Gastrocnemius medialis (tissue), 4 donors: ENCODE measurements at regions not wholly inside any gene's neighbourhood (a gene's known extent, or its start where the extent isn't known, plus 50 kb on each side); places are given as distances from the start of the nearest gene placed in this dataset.
A peak's percentile ranks its signal among the peaks of the same experiment; 100 is the strongest.

ENCODE experiments used
- ATAC-seq, 2 donors: fragments of 150-250 bp; one replicate each; pipeline ENCODE4 v1.9.1; 2016
- DNase-seq, 2 donors: peaks; one replicate each; pipeline ENCODE4 v3.0.0-alpha.2; 2019
- H3K27ac ChIP-seq, 4 donors: fragments of 200-600 bp; sonication (generic); 1 replicate in 1 of 4; 2 replicates in 3 of 4; pipeline ENCODE4 v1.5.1; 2016 to 2018; ENCODE audit warnings: mild to moderate bottlenecking in 2 of 4, moderate library complexity in 1 of 4
- H3K27me3 ChIP-seq, 3 donors: fragments of 200-600 bp; sonication (generic) in 2 of 3; 1 replicate in 1 of 3; 2 replicates in 2 of 3; pipeline versions ENCODE4 v1.5.1 to v1.6.0; 2016 to 2019; ENCODE audit warnings: mild to moderate bottlenecking in 1 of 3, moderate library complexity in 1 of 3
- H3K36me3 ChIP-seq, 2 donors: fragments of 200-600 bp; sonication (generic) in 1 of 2; one replicate each; pipeline ENCODE4 v1.5.1; 2017 to 2018
- H3K4me1 ChIP-seq, 2 donors: fragments of 200-600 bp; sonication (generic) in 1 of 2; one replicate each; pipeline ENCODE4 v1.5.1; 2016 to 2017; ENCODE audit warnings: mild to moderate bottlenecking in 2 of 2
- H3K4me3 ChIP-seq, 4 donors: fragments of 200-600 bp; sonication (generic) in 3 of 4; 1 replicate in 1 of 4; 2 replicates in 3 of 4; pipeline ENCODE4 v1.5.1; 2016 to 2019; ENCODE audit warnings: mild to moderate bottlenecking in 2 of 4
- H3K9me3 ChIP-seq, 3 donors: fragments of 200-600 bp; sonication (generic) in 2 of 3; 1 replicate in 1 of 3; 2 replicates in 2 of 3; pipeline ENCODE4 v1.5.1; 2016 to 2019
- CTCF ChIP-seq, 5 experiments: fragments of 450-650 bp in 3 of 5; fragments of 200-600 bp in 2 of 5; sonication (generic) in 2 of 5; IDR thresholded peaks in 4 of 5; conservative IDR thresholded peaks in 1 of 5; 1 replicate in 4 of 5; 2 replicates in 1 of 5; pipeline ENCODE4 v1.5.1; 2016 to 2019; ENCODE audit warnings: antibody characterized with exemption in 5 of 5, mild to moderate bottlenecking in 3 of 5, moderate library complexity in 3 of 5
- POLR2A ChIP-seq, 2 donors: fragments of 450-650 bp; IDR thresholded peaks; one replicate each; pipeline ENCODE4 v1.6.1; 2017; ENCODE audit warnings: antibody characterized with exemption in 2 of 2, mild to moderate bottlenecking in 2 of 2, moderate library complexity in 2 of 2
- in situ Hi-C, 4 donors: fragments of 200-750 bp; cut with MboI; loops; one replicate each; pipeline versions ENCODE4 v1.15.0 to v1.8.0; 2017; ENCODE audit warnings: low sequenced_read_pairs in 4 of 4
- intact Hi-C: fragments of 100-400 bp; cut with DNase I; formaldehyde crosslinking; loops from one replicate; pipeline ENCODE4 v1.15.1; 2023; ENCODE audit warnings: low total_unique reads

DNA sequence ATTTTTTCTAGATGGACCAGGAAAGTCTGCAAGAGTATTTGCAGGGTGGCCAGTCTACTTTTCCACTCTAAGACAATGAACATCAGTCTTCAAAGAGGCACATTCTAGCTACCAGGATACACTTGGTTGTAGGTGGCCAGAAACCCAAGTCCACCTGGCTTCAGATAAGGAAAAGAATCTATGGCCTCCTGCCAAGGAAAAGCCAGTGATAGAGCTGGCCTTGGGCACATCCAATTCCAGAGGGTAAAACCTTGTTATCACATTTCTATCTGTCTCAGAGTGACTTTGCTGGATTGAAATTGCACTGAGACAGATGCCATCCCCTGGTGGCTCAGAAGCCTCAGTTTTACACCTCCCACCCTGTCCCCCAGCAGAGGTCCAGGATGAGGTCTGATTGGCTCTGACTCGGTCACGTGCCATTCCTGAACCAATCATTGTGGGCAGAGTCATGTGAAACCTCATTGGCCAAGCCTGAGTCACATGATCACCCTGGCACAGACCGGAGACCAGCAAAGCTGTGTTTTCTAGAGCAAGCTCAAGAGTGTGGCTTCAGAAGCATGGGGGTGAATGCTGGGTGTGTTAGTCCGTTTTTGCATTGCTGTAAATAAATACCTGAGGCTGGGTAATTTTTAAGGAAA, 497.4 kb upstream of the SULF2 start:
- ATAC-seq (no peak), DNase-seq (no peak)
- Histone ChIP-seq H3K4me3 (no peak overlapping the region), H3K27ac (no peak overlapping the region), H3K9me3 (no peaks in the 10 kb centered on the region), H3K4me1 (peaks cover 0 to 8% of the 10 kb centered on the region in 2 donors), H3K36me3 (no peaks in the 10 kb centered on the region), H3K27me3 (no peaks in the 10 kb centered on the region)
- in situ Hi-C loops (no loop called here), intact Hi-C loops (no loop called here)
- TF ChIP-seq CTCF (IDR thresholded peaks at IDR 0.05 in 4 of 5, conservative IDR thresholded peaks at IDR 0.05 in 1 of 5) (no peak), POLR2A (IDR thresholded peaks at IDR 0.05) (no peak)

GRCh38 chr20:48281501-48281900, 496.2 kb upstream of the SULF2 start:
- ATAC-seq (no peak), DNase-seq (no peak)
- Histone ChIP-seq H3K4me1 (peaks cover 0 to 3% of the 10 kb centered on the region in 2 donors), H3K27ac (no peak overlapping the region), H3K4me3 (no peak overlapping the region), H3K9me3 (no peaks in the 10 kb centered on the region), H3K36me3 (no peaks in the 10 kb centered on the region), H3K27me3 (no peaks in the 10 kb centered on the region)
- in situ Hi-C loops (no loop called here), intact Hi-C loops (no loop called here)
- no peak for TF ChIP-seq POLR2A (IDR thresholded peaks at IDR 0.05)
- no peak for TF ChIP-seq CTCF (IDR thresholded peaks at IDR 0.05 in 4 of 5, conservative IDR thresholded peaks at IDR 0.05 in 1 of 5)

GRCh38 chr20:48278961-48279481, 493.7 kb upstream of the SULF2 start:
- Histone ChIP-seq H3K4me1 (peaks cover 0 to 3% of the 10 kb centered on the region in 2 donors), H3K4me3 (no peak overlapping the region), H3K36me3 (no peaks in the 10 kb centered on the region), H3K27ac (peak overlapping the region in 3 of 4 donors; percentile 10 to 54 (median 52)), H3K9me3 (no peaks in the 10 kb centered on the region), H3K27me3 (no peaks in the 10 kb centered on the region)
- no peak for DNase-seq
- intact Hi-C loops (no loop called here), in situ Hi-C loops (no loop called here)
- TF ChIP-seq CTCF (IDR thresholded peaks at IDR 0.05 in 4 of 5, conservative IDR thresholded peaks at IDR 0.05 in 1 of 5) (no peak), POLR2A (IDR thresholded peaks at IDR 0.05) (no peak)
- ATAC-seq: no peak

- no peak for ATAC-seq
Observed at GRCh38 chr20:48277266-48277665, 492.0 kb upstream of the SULF2 start.

More at GRCh38 chr20:48277266-48277665, 492.0 kb upstream of the SULF2 start:
- H3K9me3 ChIP-seq: no peaks in the 10 kb centered on the region
- no peak overlapping the region for H3K4me3 ChIP-seq
- no peaks in the 10 kb centered on the region for H3K36me3 ChIP-seq
- in situ Hi-C loops (no loop called here), intact Hi-C loops (no loop called here)
- DNase-seq: no peak
- no peaks in the 10 kb centered on the region for H3K27me3 ChIP-seq
- TF ChIP-seq CTCF (IDR thresholded peaks at IDR 0.05 in 4 of 5, conservative IDR thresholded peaks at IDR 0.05 in 1 of 5): no peak
- H3K4me1 ChIP-seq: peaks cover 0 to 3% of the 10 kb centered on the region in 2 donors
- H3K27ac ChIP-seq: no peak overlapping the region
